Muscle layer of duodenum (tissue), 2 donors: ENCODE measurements at regions not wholly inside any gene's neighbourhood (a gene's known extent, or its start where the extent isn't known, plus 50 kb on each side); places are given as distances from the start of the nearest gene placed in this dataset.
"Not testable (repeated sequence)": the region's sequence is repeated elsewhere in the genome, so short reads cannot be mapped to it uniquely, and the experiment has no call there.

ENCODE experiments used
- H3K27ac ChIP-seq: one replicate; pipeline ENCODE4 v1.7.0; 2013; ENCODE audit warnings: mild to moderate bottlenecking, low read length
- H3K27me3 ChIP-seq: one replicate; pipeline ENCODE4 v1.7.0; 2013; ENCODE audit warnings: low read depth, mild to moderate bottlenecking, control low read depth, low read length
- H3K36me3 ChIP-seq, 2 donors: one replicate each; pipeline ENCODE4 v1.7.0; 2013; ENCODE audit warnings: low read length in 2 of 2, control low read depth in 1 of 2, mild to moderate bottlenecking in 1 of 2; ENCODE audit not compliant: insufficient read depth in 2 of 2, control insufficient read depth in 1 of 2
- H3K4me1 ChIP-seq, 2 donors: one replicate each; pipeline ENCODE4 v1.7.0; 2013; ENCODE audit warnings: low read length in 2 of 2, mild to moderate bottlenecking in 2 of 2, control low read depth in 1 of 2, moderate library complexity in 1 of 2; ENCODE audit not compliant: insufficient read depth in 2 of 2, control insufficient read depth in 1 of 2
- H3K4me3 ChIP-seq, 2 donors: one replicate each; pipeline ENCODE4 v1.7.0; 2013; ENCODE audit warnings: low read length in 2 of 2, low read depth in 1 of 2, mild to moderate bottlenecking in 1 of 2
- H3K9me3 ChIP-seq, 2 donors: one replicate each; pipeline ENCODE4 v1.7.0; 2013; ENCODE audit warnings: low read length in 2 of 2, control low read depth in 1 of 2, mild to moderate bottlenecking in 1 of 2; ENCODE audit not compliant: control insufficient read depth in 1 of 2
- donor health status: healthy.

DNA sequence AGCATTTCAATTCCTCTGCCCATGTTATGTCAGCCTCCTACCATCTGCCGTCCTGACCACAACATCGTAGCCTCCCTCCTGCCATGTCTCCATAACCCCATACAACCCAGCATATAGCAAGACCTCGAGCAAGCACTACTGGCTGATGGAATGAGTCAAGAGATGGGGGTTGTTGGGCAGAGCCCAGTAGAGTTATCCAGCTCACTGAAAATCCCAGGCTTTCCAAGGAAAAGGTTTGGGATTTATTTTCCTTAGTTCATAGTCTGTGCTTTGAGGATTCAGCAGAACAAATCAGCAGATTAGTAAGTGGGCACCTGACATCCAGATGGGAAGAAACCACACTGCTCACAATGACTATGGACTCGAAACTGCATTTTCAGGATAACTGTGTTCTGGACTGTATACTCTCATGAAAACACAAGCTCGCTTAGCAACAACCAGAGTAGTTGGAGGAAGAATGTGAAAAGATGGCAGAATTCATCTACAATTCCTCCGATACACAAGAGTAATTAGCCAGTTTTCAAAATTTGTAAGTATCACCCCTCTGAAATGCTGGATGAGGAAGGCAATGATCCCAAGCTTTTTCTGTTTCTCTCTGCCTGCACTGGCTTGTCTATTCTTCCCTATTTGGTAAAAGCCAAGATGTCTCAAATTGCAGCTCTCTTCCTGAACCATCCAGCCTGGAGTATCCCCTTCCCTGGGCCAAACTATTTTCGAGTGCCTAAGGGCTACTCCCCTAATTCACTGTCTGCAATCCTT, 186.2 kb upstream of the TBL1X start:
- H3K4me3 ChIP-seq, result peak overlapping the region; percentile 28 to 34
- H3K36me3 ChIP-seq, result no peaks in the 10 kb centered on the region
- no peaks in the 10 kb centered on the region for H3K9me3 ChIP-seq
- no peaks in the 10 kb centered on the region for H3K27me3 ChIP-seq
- H3K4me1 ChIP-seq, result no peaks in the 10 kb centered on the region
- H3K27ac ChIP-seq, result peak overlapping the region; percentile 45

GRCh38 chrX:9279234-9279544, 185.7 kb upstream of the TBL1X start:
- Histone ChIP-seq H3K36me3 (no peaks in the 10 kb centered on the region), H3K4me1 (no peaks in the 10 kb centered on the region), H3K27me3 (no peaks in the 10 kb centered on the region), H3K9me3 (no peaks in the 10 kb centered on the region), H3K4me3 (peak overlapping the region; percentile 28 to 34), H3K27ac (peak overlapping the region; percentile 45)

GRCh38 chrX:9280831-9281230, 184.0 kb upstream of the TBL1X start:
- H3K4me1 ChIP-seq, result no peaks in the 10 kb centered on the region
- no peaks in the 10 kb centered on the region for H3K36me3 ChIP-seq
- no peak overlapping the region for H3K27ac ChIP-seq
- H3K27me3 ChIP-seq, result no peaks in the 10 kb centered on the region
- no peaks in the 10 kb centered on the region for H3K9me3 ChIP-seq
- H3K4me3 ChIP-seq, result no peak overlapping the region

GRCh38 chrX:9282325-9282724, 182.5 kb upstream of the TBL1X start:
- Histone ChIP-seq H3K27ac (no peak overlapping the region), H3K27me3 (no peaks in the 10 kb centered on the region), H3K36me3 (no peaks in the 10 kb centered on the region), H3K4me3 (no peak overlapping the region), H3K9me3 (no peaks in the 10 kb centered on the region), H3K4me1 (no peaks in the 10 kb centered on the region)

GRCh38 chrX:9285342-9285771, 179.5 kb upstream of the TBL1X start:
- H3K27me3 ChIP-seq, result no peaks in the 10 kb centered on the region

DNA sequence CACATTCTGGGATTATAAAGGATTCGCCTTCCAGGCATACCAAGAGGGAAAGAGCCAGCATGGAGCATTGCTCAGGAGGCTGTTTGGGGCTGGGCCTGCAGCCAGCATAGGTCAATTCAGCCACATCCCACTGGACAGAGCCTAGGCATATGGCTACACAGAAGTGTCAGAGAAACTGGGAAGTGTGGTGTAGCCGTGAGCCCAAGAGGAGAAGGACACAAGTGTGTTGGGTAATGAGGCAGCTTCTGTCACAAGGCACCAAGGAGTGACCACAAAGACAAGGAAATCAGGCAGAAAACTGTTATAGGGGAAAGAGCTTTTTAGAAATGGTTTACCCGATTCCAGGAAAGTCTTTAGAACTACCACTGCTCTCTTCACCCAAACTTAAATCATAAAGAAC, 178.6 kb upstream of the TBL1X start:
- H3K27me3 ChIP-seq, result no peaks in the 10 kb centered on the region
- no peak overlapping the region for H3K27ac ChIP-seq
- no peak overlapping the region for H3K4me3 ChIP-seq
- no peaks in the 10 kb centered on the region for H3K4me1 ChIP-seq
- H3K36me3 ChIP-seq, result no peaks in the 10 kb centered on the region
- H3K9me3 ChIP-seq, result no peaks in the 10 kb centered on the region

More at GRCh38 chrX:9285342-9285771, 179.5 kb upstream of the TBL1X start:
- Histone ChIP-seq H3K4me3 (no peak overlapping the region), H3K27ac (no peak overlapping the region), H3K36me3 (no peaks in the 10 kb centered on the region), H3K9me3 (no peaks in the 10 kb centered on the region), H3K4me1 (no peaks in the 10 kb centered on the region)

DNA sequence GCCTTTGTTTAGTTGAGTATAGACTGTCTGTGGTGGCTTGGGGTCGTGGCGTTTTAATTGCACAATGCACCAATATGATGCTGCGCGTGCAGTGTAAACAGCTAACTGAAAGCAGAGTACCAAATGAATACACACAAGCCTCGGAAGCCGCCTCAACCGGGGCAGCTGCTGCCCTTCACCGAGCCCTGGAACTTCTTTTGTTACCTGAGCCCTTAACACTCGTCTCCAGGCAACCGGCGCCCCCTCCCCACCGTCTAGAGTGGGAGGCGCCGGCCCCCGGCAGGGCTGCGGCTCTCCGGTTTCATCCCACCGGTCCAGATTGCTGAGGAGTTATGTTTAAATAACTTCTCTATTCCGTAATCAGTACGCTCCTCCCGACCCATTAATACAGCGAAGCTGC, 173.2 kb upstream of the TBL1X start:
- no peaks in the 10 kb centered on the region for H3K36me3 ChIP-seq
- H3K9me3 ChIP-seq, result no peaks in the 10 kb centered on the region
- peak overlapping the region; percentile 7 to 44 for H3K4me3 ChIP-seq
- no peaks in the 10 kb centered on the region for H3K27me3 ChIP-seq
- H3K27ac ChIP-seq, result no peak overlapping the region
- H3K4me1 ChIP-seq, result no peaks in the 10 kb centered on the region

DNA sequence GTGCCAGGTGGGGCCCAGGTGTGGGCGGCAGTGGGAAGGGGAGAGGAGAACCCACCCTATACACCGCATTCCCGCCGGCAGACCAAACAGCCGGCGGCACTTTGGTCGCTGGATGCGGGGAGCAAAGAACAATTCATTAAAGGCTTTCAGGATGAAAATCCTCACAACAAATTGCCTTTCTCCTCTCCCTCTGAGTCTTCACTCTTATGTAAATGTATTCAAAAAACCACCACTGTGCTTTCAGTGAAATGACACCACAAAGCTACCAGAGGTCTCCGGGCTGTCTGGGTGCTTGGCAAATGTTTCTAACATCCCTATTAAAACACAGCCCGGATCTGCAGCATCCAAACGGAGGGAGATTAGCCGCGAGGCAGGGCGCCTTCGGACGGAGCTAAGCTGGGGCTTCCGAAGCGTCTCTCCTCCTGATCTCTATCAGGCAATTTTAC, 171.8 kb upstream of the TBL1X start:
- Histone ChIP-seq H3K36me3 (no peaks in the 10 kb centered on the region), H3K4me3 (no peak overlapping the region), H3K27ac (no peak overlapping the region), H3K27me3 (no peaks in the 10 kb centered on the region), H3K4me1 (no peaks in the 10 kb centered on the region), H3K9me3 (no peaks in the 10 kb centered on the region)

- no peaks in the 10 kb centered on the region for H3K4me1 ChIP-seq
- no peaks in the 10 kb centered on the region for H3K36me3 ChIP-seq
- no peak overlapping the region for H3K27ac ChIP-seq
- no peaks in the 10 kb centered on the region for H3K27me3 ChIP-seq
- H3K9me3 ChIP-seq, result no peaks in the 10 kb centered on the region
- H3K4me3 ChIP-seq, result no peak overlapping the region
Observed at GRCh38 chrX:9293903-9294302, 171.0 kb upstream of the TBL1X start.

GRCh38 chrX:9295551-9295950, 169.3 kb upstream of the TBL1X start:
- Histone ChIP-seq H3K4me3 (no peak overlapping the region), H3K9me3 (no peaks in the 10 kb centered on the region), H3K27ac (no peak overlapping the region), H3K4me1 (no peaks in the 10 kb centered on the region), H3K36me3 (no peaks in the 10 kb centered on the region), H3K27me3 (no peaks in the 10 kb centered on the region)

GRCh38 chrX:9298221-9298620, 166.6 kb upstream of the TBL1X start:
- H3K36me3 ChIP-seq, result no peaks in the 10 kb centered on the region
- no peak overlapping the region for H3K27ac ChIP-seq
- H3K9me3 ChIP-seq, result no peaks in the 10 kb centered on the region
- H3K4me1 ChIP-seq, result no peaks in the 10 kb centered on the region
- no peaks in the 10 kb centered on the region for H3K27me3 ChIP-seq
- H3K4me3 ChIP-seq, result no peak overlapping the region

GRCh38 chrX:9299681-9300080, 165.2 kb upstream of the TBL1X start:
- not testable (repeated sequence) for H3K27ac ChIP-seq, H3K27me3 ChIP-seq, H3K4me1 ChIP-seq, H3K4me3 ChIP-seq, H3K36me3 ChIP-seq, H3K9me3 ChIP-seq
